ENCODE measurements at regions not wholly inside any gene's neighbourhood (a gene's known extent, or its start where the extent isn't known, plus 50 kb on each side); places are given as distances from the start of the nearest gene placed in this dataset.

GRCh38 chr16:56041556-56042140 lies 149.6 kb upstream of the GNAO1 start:
- Histone ChIP-seq H3K27ac (no peak overlapping the region), H3K27me3 (replicated peaks) (no peaks in the 10 kb centered on the region), H3K36me3 (replicated peaks) (no peaks in the 10 kb centered on the region), H3K4me3 (ENCODE audit: low read depth, low read length) (no peak overlapping the region)
- no peak for DNase-seq
- in situ Hi-C loops (cut with HindIII; ENCODE audit: low pct_ligation_motif_present, low sequenced_read_pairs), result no loop called here
- no peak for TF ChIP-seq CTCF (IDR thresholded peaks at IDR 0.05; ENCODE audit: low read depth, low read length, missing control alignments)

GRCh38 chr16:56038564-56039098 lies 152.7 kb upstream of the GNAO1 start:
- Histone ChIP-seq H3K27ac (no peak overlapping the region), H3K27me3 (replicated peaks) (no peaks in the 10 kb centered on the region), H3K4me3 (ENCODE audit: low read depth, low read length) (no peak overlapping the region), H3K36me3 (replicated peaks) (no peaks in the 10 kb centered on the region)
- in situ Hi-C loops (cut with HindIII; ENCODE audit: low pct_ligation_motif_present, low sequenced_read_pairs), result no loop called here
- TF ChIP-seq CTCF (IDR thresholded peaks at IDR 0.05; ENCODE audit: low read depth, low read length, missing control alignments), result no peak
- DNase-seq, result no peak

- H3K36me3 ChIP-seq (replicated peaks), result no peaks in the 10 kb centered on the region
- no peak overlapping the region for H3K27ac ChIP-seq
- DNase-seq, result no peak
- in situ Hi-C loops (cut with HindIII; ENCODE audit: low pct_ligation_motif_present, low sequenced_read_pairs), result no loop called here
- TF ChIP-seq CTCF (IDR thresholded peaks at IDR 0.05; ENCODE audit: low read depth, low read length, missing control alignments), result no peak
- no peak overlapping the region for H3K4me3 ChIP-seq (ENCODE audit: low read depth, low read length)
- H3K27me3 ChIP-seq (replicated peaks), result no peaks in the 10 kb centered on the region
Measured at GRCh38 chr16:56032072-56032471, 156.9 kb upstream of the CES5A start.

GRCh38 chr16:56029026-56029425 lies 153.9 kb upstream of the CES5A start:
- TF ChIP-seq CTCF (IDR thresholded peaks at IDR 0.05; ENCODE audit: low read depth, low read length, missing control alignments), result no peak
- no peaks in the 10 kb centered on the region for H3K36me3 ChIP-seq (replicated peaks)
- no peak overlapping the region for H3K4me3 ChIP-seq (ENCODE audit: low read depth, low read length)
- no peak for DNase-seq
- H3K27ac ChIP-seq, result no peak overlapping the region
- no peaks in the 10 kb centered on the region for H3K27me3 ChIP-seq (replicated peaks)
- in situ Hi-C loops (cut with HindIII; ENCODE audit: low pct_ligation_motif_present, low sequenced_read_pairs), result no loop called here

GRCh38 chr16:56022818-56023217 lies 147.6 kb upstream of the CES5A start:
- Histone ChIP-seq H3K4me3 (ENCODE audit: low read depth, low read length) (no peak overlapping the region), H3K36me3 (replicated peaks) (no peaks in the 10 kb centered on the region), H3K27me3 (replicated peaks) (no peaks in the 10 kb centered on the region), H3K27ac (no peak overlapping the region)
- no peak for TF ChIP-seq CTCF (IDR thresholded peaks at IDR 0.05; ENCODE audit: low read depth, low read length, missing control alignments)
- in situ Hi-C loops (cut with HindIII; ENCODE audit: low pct_ligation_motif_present, low sequenced_read_pairs), result no loop called here
- DNase-seq, result no peak

- Histone ChIP-seq H3K27me3 (replicated peaks) (no peaks in the 10 kb centered on the region), H3K36me3 (replicated peaks) (no peaks in the 10 kb centered on the region), H3K27ac (no peak overlapping the region), H3K4me3 (ENCODE audit: low read depth, low read length) (no peak overlapping the region)
- no peak for TF ChIP-seq CTCF (IDR thresholded peaks at IDR 0.05; ENCODE audit: low read depth, low read length, missing control alignments)
- in situ Hi-C loops (cut with HindIII; ENCODE audit: low pct_ligation_motif_present, low sequenced_read_pairs), result no loop called here
- DNase-seq, result no peak
Measured at GRCh38 chr16:56019274-56019673, 144.1 kb upstream of the CES5A start.

Measured in brain microvascular endothelial cell (primary cell).